OCI-LY1 (cell line): ENCODE measurements at regions not wholly inside any gene's neighbourhood (a gene's known extent, or its start where the extent isn't known, plus 50 kb on each side); places are given as distances from the start of the nearest gene placed in this dataset.

ENCODE experiments used
- H2AFZ ChIP-seq: fragments of 200-600 bp; sonication (generic), shearing (Covaris generic); 2 replicates; pipeline ENCODE4 v1.6.0; 2014; ENCODE audit warnings: antibody characterized with exemption, mild to moderate bottlenecking, low read length
- H3F3A ChIP-seq: fragments of 200-600 bp; sonication (generic), shearing (Covaris generic); 2 replicates; pipeline ENCODE4 v1.6.0; 2014; ENCODE audit warnings: mild to moderate bottlenecking, antibody characterized with exemption, low read length, moderate library complexity; ENCODE audit not compliant: insufficient read depth
- H3K27ac ChIP-seq: fragments of 200-600 bp; sonication (generic); 2 replicates; pipeline ENCODE4 v1.5.1; 2014; ENCODE audit warnings: low read length, mixed run types, mild to moderate bottlenecking, low read depth; ENCODE audit not compliant: poor library complexity, severe bottlenecking
- H3K27me3 ChIP-seq: fragments of 200-600 bp; sonication (generic); 2 replicates; pipeline ENCODE4 v1.6.0; 2014; ENCODE audit warnings: antibody characterized with exemption, mild to moderate bottlenecking, low read length, moderate library complexity; ENCODE audit not compliant: insufficient read depth
- H3K36me3 ChIP-seq: fragments of 200-600 bp; sonication (generic); 2 replicates; pipeline ENCODE4 v1.6.1; 2014; ENCODE audit warnings: mild to moderate bottlenecking, antibody characterized with exemption, low read length, moderate library complexity, mixed read lengths; ENCODE audit not compliant: insufficient read depth
- H3K4me1 ChIP-seq: fragments of 200-600 bp; sonication (generic); 2 replicates; pipeline ENCODE4 v1.5.1; 2014; ENCODE audit warnings: mild to moderate bottlenecking, low read length, moderate library complexity; ENCODE audit not compliant: insufficient read depth, severe bottlenecking
- H3K4me2 ChIP-seq: fragments of 200-600 bp; sonication (generic), shearing (Covaris generic); 2 replicates; pipeline ENCODE4 v1.6.1; 2014; ENCODE audit warnings: low read length
- H3K4me3 ChIP-seq: fragments of 200-600 bp; sonication (generic); 2 replicates; pipeline ENCODE4 v1.5.1; 2014; ENCODE audit warnings: low read length, low read depth, mild to moderate bottlenecking, mixed read lengths; ENCODE audit not compliant: poor library complexity, severe bottlenecking
- H3K79me2 ChIP-seq: fragments of 200-600 bp; shearing (Covaris generic); 2 replicates; pipeline ENCODE4 v1.6.1; 2016; ENCODE audit warnings: mixed run types, low read length, mixed read lengths; ENCODE audit not compliant: insufficient read depth
- H3K9ac ChIP-seq: fragments of 200-600 bp; sonication (generic), shearing (Covaris generic); 2 replicates; pipeline ENCODE4 v1.6.1; 2014; ENCODE audit warnings: mild to moderate bottlenecking, low read length, mixed read lengths
- H3K9me2 ChIP-seq: fragments of 200-600 bp; sonication (generic), shearing (Covaris generic); 2 replicates; pipeline ENCODE4 v1.6.1; 2014; ENCODE audit warnings: low read depth, mild to moderate bottlenecking, low read length, mixed read lengths
- H3K9me3 ChIP-seq: fragments of 200-600 bp; shearing (Covaris generic); 2 replicates; pipeline ENCODE4 v1.6.1; 2014; ENCODE audit warnings: low read length, mixed read lengths
- H4K20me1 ChIP-seq: fragments of 200-600 bp; sonication (generic), shearing (Covaris generic); 2 replicates; pipeline ENCODE4 v1.6.0; 2016; ENCODE audit warnings: mild to moderate bottlenecking, low read length; ENCODE audit not compliant: insufficient read depth
- CTCF ChIP-seq: fragments of 200-600 bp; sonication (generic), shearing (Covaris generic); IDR thresholded peaks from 2 replicates; pipeline ENCODE4 v1.5.1; 2017; ENCODE audit warnings: mild to moderate bottlenecking, antibody characterized with exemption, low read length, moderate library complexity, mixed read lengths
- EZH2 ChIP-seq: fragments of 200-600 bp; sonication (generic), shearing (Covaris generic); IDR thresholded peaks from 2 replicates; pipeline ENCODE4 v1.8.0; 2017; ENCODE audit warnings: borderline replicate concordance, mixed run types, mild to moderate bottlenecking, antibody characterized with exemption, low read length, moderate library complexity, mixed read lengths

- no peak overlapping the region for H2AFZ ChIP-seq
- no peak overlapping the region for H3K4me3 ChIP-seq
- H3K4me1 ChIP-seq: no peaks in the 10 kb centered on the region
- TF ChIP-seq EZH2: no peak
- no peaks in the 10 kb centered on the region for H3K36me3 ChIP-seq
- no peak overlapping the region for H3K4me2 ChIP-seq
- no peaks in the 10 kb centered on the region for H3K9me3 ChIP-seq
- no peaks in the 10 kb centered on the region for H3K9me2 ChIP-seq
- H3K27me3 ChIP-seq: no peaks in the 10 kb centered on the region
- no peak overlapping the region for H3K9ac ChIP-seq
- H3K79me2 ChIP-seq: no peaks in the 10 kb centered on the region
- H3F3A ChIP-seq: no peaks in the 10 kb centered on the region
- no peaks in the 10 kb centered on the region for H4K20me1 ChIP-seq
- no peak overlapping the region for H3K27ac ChIP-seq
Observed at GRCh38 chr4:3831529-3832150, 65.5 kb downstream of the ADRA2C start.

GRCh38 chr4:3832536-3833220, 66.5 kb downstream of the ADRA2C start:
- Histone ChIP-seq H3K4me1 (no peaks in the 10 kb centered on the region), H3K4me3 (no peak overlapping the region), H3K9me3 (no peaks in the 10 kb centered on the region), H3K4me2 (no peak overlapping the region), H3K9me2 (no peaks in the 10 kb centered on the region), H2AFZ (no peak overlapping the region), H3K79me2 (no peaks in the 10 kb centered on the region), H3K9ac (no peak overlapping the region), H3K27me3 (no peaks in the 10 kb centered on the region), H3K36me3 (no peaks in the 10 kb centered on the region), H4K20me1 (no peaks in the 10 kb centered on the region), H3K27ac (no peak overlapping the region), H3F3A (no peaks in the 10 kb centered on the region)
- TF ChIP-seq CTCF (no peak), EZH2 (no peak)

GRCh38 chr4:3833326-3833989, 67.3 kb downstream of the ADRA2C start:
- TF ChIP-seq EZH2 (no peak), CTCF (no peak)
- Histone ChIP-seq H3F3A (no peaks in the 10 kb centered on the region), H3K79me2 (no peaks in the 10 kb centered on the region), H4K20me1 (no peaks in the 10 kb centered on the region), H3K4me3 (no peak overlapping the region), H3K4me2 (no peak overlapping the region), H2AFZ (no peak overlapping the region), H3K27ac (no peak overlapping the region), H3K27me3 (no peaks in the 10 kb centered on the region), H3K9me3 (no peaks in the 10 kb centered on the region), H3K36me3 (no peaks in the 10 kb centered on the region), H3K9ac (no peak overlapping the region), H3K4me1 (no peaks in the 10 kb centered on the region), H3K9me2 (no peaks in the 10 kb centered on the region)
